BJ (cell line): ENCODE measurements at regions not wholly inside any gene's neighbourhood (a gene's known extent, or its start where the extent isn't known, plus 50 kb on each side); places are given as distances from the start of the nearest gene placed in this dataset.

ENCODE experiments used
- CTCF ChIA-PET: fragments of 350-600 bp; formaldehyde crosslinking; extraction: SDS; loops from one replicate; lab custom pipeline; 2021; ENCODE audit warnings: antibody characterized with exemption, inconsistent platforms; lab: Yijun Ruan, JAX
- POLR2A ChIA-PET: fragments of 300-600 bp; sonication (Branson Sonifier 250); formaldehyde crosslinking; extraction: SDS; loops from one replicate; lab custom pipeline; 2021; ENCODE audit warnings: antibody characterized with exemption; lab: Charles Lee
- DNase-seq: peaks from one replicate; pipeline ENCODE4 v3.0.0-alpha.2; 2011; ENCODE audit warnings: low read depth
- H3K27me3 ChIP-seq: 2 replicates; pipeline ENCODE4 v1.6.0; 2011; ENCODE audit warnings: low read length; ENCODE audit not compliant: control insufficient read depth, insufficient read depth
- H3K36me3 ChIP-seq: 2 replicates; pipeline ENCODE4 v1.5.1; 2011; ENCODE audit warnings: low read length; ENCODE audit not compliant: control insufficient read depth, insufficient read depth
- H3K4me3 ChIP-seq: 2 replicates; pipeline ENCODE4 v1.5.1; 2011; ENCODE audit warnings: low read depth, mild to moderate bottlenecking, control low read depth, low read length
- CTCF ChIP-seq: IDR thresholded peaks from 2 replicates; pipeline ENCODE4 v1.5.1; 2011; ENCODE audit warnings: low read depth, mild to moderate bottlenecking, control low read depth, inconsistent platforms, low read length, moderate library complexity; ENCODE audit not compliant: insufficient read depth

- ChIA-PET POLR2A (no interaction called here), CTCF (no interaction called here)
- Histone ChIP-seq H3K36me3 (no peaks in the 10 kb centered on the region), H3K27me3 (no peaks in the 10 kb centered on the region), H3K4me3 (no peak overlapping the region)
- TF ChIP-seq CTCF, result no peak
- no peak for DNase-seq
Observed at GRCh38 chr2:150989969-150990368, 271.7 kb downstream of the RBM43 start.

- no peaks in the 10 kb centered on the region for H3K36me3 ChIP-seq
- ChIA-PET POLR2A (no interaction called here), CTCF (no interaction called here)
- no peak overlapping the region for H3K4me3 ChIP-seq
- TF ChIP-seq CTCF, result no peak
- no peaks in the 10 kb centered on the region for H3K27me3 ChIP-seq
- DNase-seq, result no peak
Observed at GRCh38 chr2:150985741-150986140, 275.9 kb downstream of the RBM43 start.

- POLR2A ChIA-PET, result no interaction called here
- CTCF ChIA-PET, result no interaction called here
- no peak for DNase-seq
Observed at GRCh38 chr2:150983314-150983897, 278.3 kb downstream of the RBM43 start.

GRCh38 chr2:150981826-150982225, 279.8 kb downstream of the RBM43 start:
- Histone ChIP-seq H3K36me3 (no peaks in the 10 kb centered on the region), H3K4me3 (no peak overlapping the region), H3K27me3 (no peaks in the 10 kb centered on the region)
- no peak for DNase-seq
- ChIA-PET POLR2A (no interaction called here), CTCF (interaction anchor here (1.1 kb wide), 1 partner anchor 12 kb away, joined by 3 read pairs; no protein-coding TSS in a partner anchor)
- no peak for TF ChIP-seq CTCF

More at GRCh38 chr2:150983314-150983897, 278.3 kb downstream of the RBM43 start:
- Histone ChIP-seq H3K36me3 (no peaks in the 10 kb centered on the region), H3K4me3 (no peak overlapping the region), H3K27me3 (no peaks in the 10 kb centered on the region)
- TF ChIP-seq CTCF, result no peak

- no peak overlapping the region for H3K4me3 ChIP-seq
- no peak for TF ChIP-seq CTCF
- DNase-seq, result no peak
- POLR2A ChIA-PET, result no interaction called here
- H3K36me3 ChIP-seq, result no peaks in the 10 kb centered on the region
- no peaks in the 10 kb centered on the region for H3K27me3 ChIP-seq
- CTCF ChIA-PET, result no interaction called here
Observed at GRCh38 chr2:150978053-150978452, 283.6 kb downstream of the RBM43 start.
